Stimulated activated CD4-positive, alpha-beta T cell treated with anti-CD3 and anti-CD28 coated beads, TNF-alpha, amount 100 ng/mL, for 48 hours (primary cell): ENCODE measurements at regions not wholly inside any gene's neighbourhood (a gene's known extent, or its start where the extent isn't known, plus 50 kb on each side); places are given as distances from the start of the nearest gene placed in this dataset.
"Not testable (repeated sequence)": the region's sequence is repeated elsewhere in the genome, so short reads cannot be mapped to it uniquely, and the experiment has no call there.

Experiments used
- DNase-seq, 3 donors: peaks; one replicate each; pipeline ENCODE4 v3.0.0-alpha.2; 2020; ENCODE audit warnings: low read depth in 3 of 3

GRCh38 chr14:81584495-81584894, 50.8 kb upstream of the SEL1L start:
- DNase-seq, result no peak

GRCh38 chr14:81589381-81590065, 55.9 kb upstream of the SEL1L start:
- no peak for DNase-seq

- no peak for DNase-seq
These were observed 57.6 kb upstream of the SEL1L start for GRCh38 chr14:81591266-81591665.

GRCh38 chr14:81594012-81594411, 60.4 kb upstream of the SEL1L start:
- no peak for DNase-seq

GRCh38 chr14:81605660-81606059, 72.0 kb upstream of the SEL1L start:
- no peak for DNase-seq

DNA sequence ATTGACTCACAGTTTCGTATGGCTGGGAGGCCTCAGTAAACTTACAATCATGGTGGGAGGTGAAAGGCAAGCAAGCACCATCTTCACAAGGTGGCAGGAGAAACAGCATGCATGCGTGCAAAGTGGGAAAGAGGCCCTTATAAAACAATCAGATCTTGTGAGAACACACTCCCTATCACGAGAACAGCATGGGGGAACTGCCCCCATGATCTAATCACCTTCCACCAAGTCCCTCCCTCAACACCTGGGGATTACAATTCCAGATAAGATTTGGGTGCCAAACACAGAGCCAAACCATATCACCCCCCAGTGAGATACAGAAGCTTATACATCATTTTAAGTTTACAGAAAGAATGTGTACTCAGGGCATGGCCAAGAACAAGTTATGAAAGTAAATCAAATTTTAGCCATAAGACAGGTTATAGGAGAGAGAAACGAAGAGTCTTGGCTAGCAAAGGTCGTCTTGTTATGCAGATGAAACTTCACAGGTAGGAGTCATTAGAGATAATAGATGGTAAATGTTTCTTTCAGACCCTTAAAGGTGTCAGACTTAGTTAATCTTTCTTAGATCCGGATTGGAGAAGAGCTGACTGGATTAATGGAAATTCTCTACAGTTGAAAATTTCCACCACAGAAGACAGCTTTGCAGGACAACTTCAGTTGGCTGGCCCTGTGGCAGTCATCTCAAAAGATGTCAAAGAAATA, 79.8 kb upstream of the SEL1L start:
- DNase-seq, result no peak

- not testable (repeated sequence) for DNase-seq
These were observed 80.6 kb upstream of the SEL1L start for GRCh38 chr14:81614302-81614701.

- no peak for DNase-seq
These were observed 85.0 kb upstream of the SEL1L start for GRCh38 chr14:81618695-81619094.

- DNase-seq, result no peak
These were observed 86.2 kb upstream of the SEL1L start for GRCh38 chr14:81619816-81620215.

GRCh38 chr14:81623771-81624396, 90.2 kb upstream of the SEL1L start:
- DNase-seq, result not testable (repeated sequence)

DNA sequence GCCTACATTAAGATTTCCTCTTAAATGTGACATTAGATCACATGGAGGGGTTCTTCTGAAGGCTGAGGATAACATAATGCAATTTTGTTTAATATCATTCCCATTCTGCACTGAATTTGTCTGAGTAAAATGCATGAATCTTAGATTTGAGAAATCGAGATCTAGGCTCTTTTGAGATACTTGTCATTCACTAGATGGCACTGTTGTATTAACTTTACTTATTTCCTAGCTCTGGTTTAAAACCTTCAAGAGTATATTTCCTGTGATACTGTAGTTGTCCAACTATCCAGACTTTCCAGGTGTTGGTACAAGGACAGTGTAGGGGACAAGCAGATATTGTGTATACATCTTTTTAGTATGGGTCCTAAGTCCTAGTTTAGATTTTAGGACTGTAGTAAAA, 91.7 kb upstream of the SEL1L start:
- no peak for DNase-seq

- DNase-seq, result no peak
These were observed 98.5 kb upstream of the SEL1L start for GRCh38 chr14:81632157-81632556.

DNA sequence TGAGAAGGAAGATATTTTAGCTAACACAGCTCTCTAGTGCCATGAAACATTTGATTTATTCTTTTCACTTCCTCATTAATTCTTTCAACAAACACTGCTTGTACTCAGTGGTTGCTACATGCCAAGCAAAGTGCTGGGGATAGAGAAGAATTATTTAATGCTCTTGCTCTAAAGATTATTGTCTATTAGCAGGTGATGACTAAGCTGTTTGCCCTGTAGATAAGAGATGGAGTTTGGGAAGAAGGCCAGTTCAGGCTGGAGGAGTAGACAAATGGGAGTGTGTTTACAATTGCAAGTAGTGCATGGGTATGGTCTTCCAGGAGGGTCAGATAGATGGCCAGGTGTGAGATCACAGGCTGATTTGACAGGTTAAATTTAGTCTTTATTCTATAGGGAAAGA, 99.8 kb upstream of the SEL1L start:
- no peak for DNase-seq

DNA sequence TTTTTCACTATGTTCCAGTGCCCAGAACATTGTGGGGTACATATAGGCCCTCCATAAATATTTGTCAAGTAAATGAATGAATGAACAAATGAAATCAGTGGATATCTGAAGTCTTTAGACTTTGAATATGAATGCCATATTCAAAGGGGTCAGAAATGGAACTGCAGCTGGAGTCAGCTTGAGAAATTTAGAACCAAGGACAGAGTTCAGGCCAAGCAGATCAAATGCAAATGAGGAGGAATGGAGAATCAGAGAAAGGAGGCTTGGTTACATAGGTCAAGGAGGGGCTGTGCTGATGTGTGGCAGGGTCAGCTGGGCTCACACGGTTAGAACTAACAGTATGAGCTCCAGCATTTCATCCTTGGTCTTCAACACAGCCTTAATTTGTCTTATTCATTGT, 104.0 kb upstream of the SEL1L start:
- DNase-seq, result no peak

- DNase-seq, result no peak
These were observed 105.1 kb upstream of the SEL1L start for GRCh38 chr14:81638656-81639280.

GRCh38 chr14:81653626-81654025, 120.0 kb upstream of the SEL1L start:
- DNase-seq, result no peak

DNA sequence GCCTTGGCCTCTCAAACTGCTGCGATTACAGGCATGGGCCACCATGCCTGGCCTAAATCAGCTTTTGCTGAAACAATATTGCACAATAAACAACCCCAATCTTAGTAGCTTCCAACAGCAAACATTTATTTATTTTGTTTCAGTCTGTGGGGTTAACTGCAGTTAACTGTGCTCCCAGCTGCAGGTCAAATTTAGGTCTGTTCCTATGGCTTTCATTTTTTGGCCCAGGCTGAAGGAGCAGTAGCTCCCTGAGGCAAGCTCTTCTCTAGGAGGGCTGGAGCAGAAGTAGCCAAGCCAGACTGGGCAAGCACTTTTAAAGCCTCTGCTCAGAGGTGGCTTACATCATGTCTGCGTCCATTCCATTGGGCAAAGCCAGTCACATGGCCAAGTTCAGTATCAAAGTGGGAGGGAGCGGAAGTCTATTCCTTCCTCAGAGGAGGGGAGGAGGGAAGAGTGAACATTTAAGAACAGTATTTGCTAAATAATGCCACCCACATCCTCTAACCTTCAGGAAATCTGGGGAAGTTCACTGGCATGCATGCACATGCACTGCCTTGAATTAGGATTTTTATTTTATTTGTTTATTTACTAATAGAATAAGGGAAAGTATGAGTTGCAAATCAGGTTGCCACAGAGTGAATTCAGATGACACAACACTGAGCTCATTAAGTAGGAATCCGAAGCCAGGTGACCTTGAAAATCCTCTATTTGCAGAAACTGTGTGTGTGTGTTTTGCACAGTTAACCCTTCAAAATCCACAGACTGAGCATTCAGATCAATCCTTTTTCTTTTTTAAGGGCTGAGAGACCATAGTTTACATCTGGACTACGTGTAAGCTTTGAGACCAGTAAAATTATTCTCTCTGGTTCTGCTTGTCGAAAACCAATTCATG, 122.0 kb upstream of the SEL1L start:
- no peak for DNase-seq

DNA sequence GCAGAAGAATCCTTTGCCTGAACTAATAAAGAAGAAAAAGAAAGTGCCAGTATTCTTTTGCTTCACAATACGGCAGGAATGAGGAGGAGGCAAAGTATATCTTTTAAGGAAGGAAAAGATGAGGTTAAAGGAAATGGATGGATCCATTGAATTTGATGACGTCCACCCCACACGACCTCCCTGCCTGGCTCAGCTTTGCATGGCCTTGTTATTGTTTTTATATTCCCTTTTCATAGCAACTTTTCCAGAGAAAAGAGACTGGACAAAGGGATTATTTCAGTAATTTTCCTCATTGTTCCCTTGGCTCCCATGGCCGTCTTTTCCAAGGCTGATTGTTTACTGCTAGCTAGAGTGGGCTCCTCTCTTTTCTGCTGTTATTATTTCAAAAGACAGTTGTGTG, 123.2 kb upstream of the SEL1L start:
- DNase-seq, result no peak

- DNase-seq, result no peak
These were observed 128.4 kb upstream of the SEL1L start for GRCh38 chr14:81662066-81662465.

DNA sequence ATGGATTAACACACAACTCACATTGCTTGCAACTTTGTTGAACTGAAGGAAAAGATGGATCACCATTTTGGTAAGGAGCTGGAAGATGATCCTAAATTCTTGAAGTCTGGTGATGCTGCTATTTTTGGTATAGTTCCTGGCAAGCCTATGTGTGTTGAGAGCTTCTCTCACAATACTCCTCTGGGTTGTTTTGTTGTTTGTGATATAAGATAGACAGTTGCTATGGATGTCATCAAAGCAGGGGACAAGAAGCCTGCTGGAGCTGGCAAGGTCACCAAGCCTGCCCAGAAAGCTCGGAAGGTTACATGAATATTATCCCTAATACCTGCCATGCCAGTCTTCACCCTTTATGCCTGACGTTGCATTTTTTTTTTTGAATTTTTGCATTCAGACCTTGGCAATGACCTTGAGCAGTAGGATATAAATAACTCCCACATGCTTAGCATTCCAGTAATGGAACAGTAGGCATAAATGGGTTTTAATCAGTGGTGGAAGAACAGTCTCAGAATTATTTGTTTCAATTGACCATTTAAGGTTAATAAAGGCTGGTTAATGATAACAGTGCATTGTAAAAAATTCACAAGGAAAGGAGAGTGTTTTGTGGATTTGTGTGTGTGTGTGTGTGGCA, 129.0 kb upstream of the SEL1L start:
- DNase-seq, result no peak

DNA sequence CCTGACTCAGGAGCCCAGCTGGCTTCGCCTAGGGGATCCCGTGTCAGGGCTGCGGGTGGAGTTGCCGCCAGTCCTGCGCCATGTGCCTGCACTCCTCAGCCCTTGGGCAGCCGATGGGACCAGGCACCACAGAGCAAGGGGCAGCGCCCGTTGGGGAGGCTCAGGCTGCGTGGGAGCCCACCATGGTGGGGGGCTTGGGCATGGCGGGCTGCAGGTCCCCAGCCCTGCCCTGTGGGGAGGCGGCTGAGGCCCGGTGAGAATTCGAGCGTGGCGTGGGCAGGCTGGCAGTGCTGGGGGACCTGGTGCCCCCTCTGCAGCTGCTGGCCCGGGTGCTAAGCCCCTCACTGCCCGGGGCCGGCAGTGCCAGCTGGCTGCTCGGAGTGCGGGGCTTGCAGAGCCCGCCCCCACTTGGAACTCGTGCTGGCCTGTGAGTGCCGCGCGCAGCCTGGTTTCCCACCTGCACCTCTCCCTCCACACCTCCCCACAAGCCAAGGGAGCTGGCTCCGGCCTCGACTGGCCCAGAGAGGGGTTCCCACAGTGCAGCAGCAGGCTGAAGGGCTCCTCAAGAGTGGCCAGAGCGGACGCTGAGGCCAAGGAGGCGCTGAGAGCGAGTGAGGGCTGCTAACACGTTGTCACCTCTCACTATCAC, 135.1 kb upstream of the SEL1L start:
- DNase-seq, result no peak
